Calu3 (cell line): ENCODE measurements at regions not wholly inside any gene's neighbourhood (a gene's known extent, or its start where the extent isn't known, plus 50 kb on each side); places are given as distances from the start of the nearest gene placed in this dataset.

Experiments
- BruUV-seq: library from RNA; stranded (reverse); fragments of 400-500 nt; replicated peaks from 2 replicates; lab custom pipeline; 2021; lab: Mats Ljungman, UMichigan
- CTCF ChIA-PET: fragments of 300-600 bp; sonication (Branson Sonifier 250); formaldehyde crosslinking; loops from one replicate; lab custom pipeline; 2022; ENCODE audit warnings: antibody characterized with exemption; lab: Charles Lee
- DNase-seq: peaks from one replicate; pipeline ENCODE4 v3.0.0; 2022
- H3K27ac Mint-ChIP-seq: one replicate; pipeline ENCODE4 v1.8.0; 2022; ENCODE audit warnings: mixed read lengths; ENCODE audit not compliant: unreplicated experiment
- H3K27me3 Mint-ChIP-seq: one replicate; pipeline ENCODE4 v1.8.0; 2022; ENCODE audit warnings: mixed read lengths; ENCODE audit not compliant: unreplicated experiment
- H3K36me3 Mint-ChIP-seq: one replicate; pipeline ENCODE4 v1.8.0; 2022; ENCODE audit warnings: mild to moderate bottlenecking, moderate library complexity, mixed read lengths; ENCODE audit not compliant: insufficient read depth, unreplicated experiment
- H3K4me1 Mint-ChIP-seq: one replicate; pipeline ENCODE4 v1.8.0; 2022; ENCODE audit warnings: mild to moderate bottlenecking, low read depth, mixed read lengths; ENCODE audit not compliant: unreplicated experiment
- H3K4me3 Mint-ChIP-seq: one replicate; pipeline ENCODE4 v1.8.0; 2022; ENCODE audit warnings: mild to moderate bottlenecking, low read depth, moderate library complexity, mixed read lengths; ENCODE audit not compliant: unreplicated experiment
- H3K9me3 Mint-ChIP-seq: one replicate; pipeline ENCODE4 v1.8.0; 2022; ENCODE audit warnings: low read depth, mixed read lengths; ENCODE audit not compliant: unreplicated experiment
- CTCF ChIP-seq: fragments of 200-600 bp; IDR thresholded peaks from one replicate; pipeline ENCODE4 v1.8.0; 2022; ENCODE audit warnings: antibody characterized with exemption; ENCODE audit not compliant: unreplicated experiment
- intact Hi-C: fragments of 100-400 bp; cut with micrococcal nuclease; formaldehyde crosslinking; loops from one replicate; pipeline ENCODE4 v1.10.0; 2022; ENCODE audit not compliant: unreplicated experiment

GRCh38 chr4:26105337-26105736 is 191.3 kb downstream of the SMIM20 start:
- no peaks in the 10 kb centered on the region for H3K36me3 Mint-ChIP-seq
- no peaks in the 10 kb centered on the region for H3K27me3 Mint-ChIP-seq
- intact Hi-C loops = no loop called here
- H3K27ac Mint-ChIP-seq = peak overlapping the region; percentile 67
- H3K9me3 Mint-ChIP-seq = no peaks in the 10 kb centered on the region
- H3K4me3 Mint-ChIP-seq = no peak overlapping the region
- no TSS peak for BruUV-seq
- DNase-seq = no peak
- no peak for TF ChIP-seq CTCF
- CTCF ChIA-PET = no interaction called here
- peaks cover 9% of the 10 kb centered on the region for H3K4me1 Mint-ChIP-seq

GRCh38 chr4:26105815-26106699 is 192.0 kb downstream of the SMIM20 start:
- TF ChIP-seq CTCF = no peak
- no peak for DNase-seq
- Mint-ChIP-seq H3K9me3 (peaks cover under 1% of the 10 kb centered on the region), H3K4me3 (no peak overlapping the region), H3K4me1 (peaks cover 9% of the 10 kb centered on the region), H3K36me3 (no peaks in the 10 kb centered on the region), H3K27me3 (no peaks in the 10 kb centered on the region), H3K27ac (peak overlapping the region; percentile 67)
- CTCF ChIA-PET = no interaction called here
- intact Hi-C loops = no loop called here
- BruUV-seq = no TSS peak

- peaks cover 4% of the 10 kb centered on the region for H3K9me3 Mint-ChIP-seq
- no peak for DNase-seq
- CTCF ChIA-PET = no interaction called here
- no peaks in the 10 kb centered on the region for H3K27me3 Mint-ChIP-seq
- H3K27ac Mint-ChIP-seq = no peak overlapping the region
- no peak overlapping the region for H3K4me3 Mint-ChIP-seq
- intact Hi-C loops = no loop called here
- TF ChIP-seq CTCF = no peak
- no peaks in the 10 kb centered on the region for H3K36me3 Mint-ChIP-seq
- no TSS peak for BruUV-seq
- peaks cover 9% of the 10 kb centered on the region for H3K4me1 Mint-ChIP-seq
These were observed 192.8 kb downstream of the SMIM20 start for GRCh38 chr4:26106776-26107175.

- no peak overlapping the region for H3K27ac Mint-ChIP-seq
These were observed 194.0 kb downstream of the SMIM20 start for GRCh38 chr4:26108054-26108453.

More at GRCh38 chr4:26108054-26108453, 194.0 kb downstream of the SMIM20 start:
- Mint-ChIP-seq H3K27me3 (no peaks in the 10 kb centered on the region), H3K4me1 (peaks cover 9% of the 10 kb centered on the region), H3K9me3 (peaks cover 4% of the 10 kb centered on the region), H3K4me3 (no peak overlapping the region), H3K36me3 (no peaks in the 10 kb centered on the region)
- CTCF ChIA-PET = no interaction called here
- no peak for DNase-seq
- no TSS peak for BruUV-seq
- TF ChIP-seq CTCF = no peak
- intact Hi-C loops = no loop called here
